H1 (cell line): ENCODE measurements at regions not wholly inside any gene's neighbourhood (a gene's known extent, or its start where the extent isn't known, plus 50 kb on each side); places are given as distances from the start of the nearest gene placed in this dataset.

Experiments
- CTCF ChIA-PET: fragments of 300-600 bp; sonication (Branson Sonifier 250); formaldehyde crosslinking; loops from one replicate; lab custom pipeline; 2021; ENCODE audit not compliant: partially characterized antibody; lab: Charles Lee
- POLR2A ChIA-PET: fragments of 300-600 bp; sonication (Branson Sonifier 250); formaldehyde crosslinking; loops from one replicate; lab custom pipeline; 2021; ENCODE audit warnings: inconsistent platforms; ENCODE audit not compliant: partially characterized antibody; lab: Charles Lee
- DNase-seq, 2 experiments: peaks; one replicate each; pipeline versions ENCODE4 v3.0.0 to v3.0.0-alpha.2; 2010 to 2022; ENCODE audit warnings: low spot score in 2 of 2, low read depth in 1 of 2, mixed read lengths in 1 of 2
- FAIRE-seq: peaks from 2 replicates; lab custom pipeline; 2011; peaks lifted over from hg19 to GRCh38; lab: Jason Lieb, UNC
- H2AFZ ChIP-seq: 2 replicates; pipeline ENCODE4 v1.8.1; 2012; ENCODE audit warnings: low read length, inconsistent platforms
- H2AK5ac ChIP-seq: 2 replicates; pipeline ENCODE4 v1.6.1; 2013; ENCODE audit warnings: low read depth, low read length
- H2BK120ac ChIP-seq: replicated peaks from 2 replicates; pipeline ENCODE3; 2013; ENCODE audit warnings: low read depth, low read length, inconsistent platforms
- H2BK12ac ChIP-seq: 2 replicates; pipeline ENCODE4 v1.6.1; 2013; ENCODE audit warnings: low read depth, low read length
- H2BK15ac ChIP-seq: 2 replicates; pipeline ENCODE4 v1.6.1; 2013; ENCODE audit warnings: low read length
- H2BK20ac ChIP-seq: 2 replicates; pipeline ENCODE4 v1.6.1; 2013; ENCODE audit warnings: low read length
- H2BK5ac ChIP-seq: 2 replicates; pipeline ENCODE4 v1.6.1; 2013; ENCODE audit warnings: low read depth, low read length
- H3K14ac ChIP-seq: 2 replicates; pipeline ENCODE4 v1.6.1; 2013; ENCODE audit warnings: inconsistent platforms; ENCODE audit not compliant: insufficient read length
- H3K18ac ChIP-seq: 2 replicates; pipeline ENCODE4 v1.6.1; 2013; ENCODE audit warnings: low read length; ENCODE audit errors: extremely low read depth
- H3K23ac ChIP-seq: 2 replicates; pipeline ENCODE4 v1.6.1; 2013; ENCODE audit warnings: inconsistent platforms; ENCODE audit not compliant: insufficient read length
- H3K23me2 ChIP-seq: 2 replicates; pipeline ENCODE4 v1.6.1; 2013; ENCODE audit warnings: low read depth, low read length
- H3K27ac ChIP-seq: 2 replicates; pipeline ENCODE4 v1.6.1; 2011; ENCODE audit warnings: low read depth, low read length, inconsistent platforms
- H3K27me3 ChIP-seq, 4 experiments: replicated peaks in 1 of 4; 1 replicate in 1 of 4; 2 replicates in 3 of 4; pipeline versions ENCODE4 v1.6.1 to v1.8.1; 2011 to 2013; ENCODE audit warnings: low read length in 3 of 4, mild to moderate bottlenecking in 3 of 4, inconsistent platforms in 2 of 4, mixed read lengths in 2 of 4, moderate library complexity in 1 of 4; ENCODE audit not compliant: control insufficient read depth in 3 of 4, insufficient read depth in 3 of 4; ENCODE audit errors: extremely low read depth in 1 of 4
- H3K36me3 ChIP-seq, 4 experiments: 2 replicates each; pipeline versions ENCODE4 v1.6.1 to v1.8.1; 2011 to 2013; ENCODE audit warnings: mild to moderate bottlenecking in 4 of 4, low read length in 3 of 4, moderate library complexity in 2 of 4, control low read depth in 1 of 4, inconsistent platforms in 1 of 4; ENCODE audit not compliant: insufficient read depth in 4 of 4, control insufficient read depth in 2 of 4
- H3K4ac ChIP-seq: replicated peaks from 2 replicates; pipeline ENCODE3; 2013; ENCODE audit warnings: low read length, low read depth, mixed read lengths, inconsistent platforms; ENCODE audit not compliant: insufficient read length
- H3K4me1 ChIP-seq, 4 experiments: replicated peaks in 1 of 4; 1 replicate in 1 of 4; 2 replicates in 3 of 4; pipeline versions ENCODE4 v1.6.1 to v1.8.1; 2011 to 2013; ENCODE audit warnings: low read length in 3 of 4, inconsistent platforms in 2 of 4, mixed read lengths in 1 of 4; ENCODE audit not compliant: insufficient read depth in 4 of 4, control insufficient read depth in 3 of 4
- H3K4me2 ChIP-seq, 2 experiments: 2 replicates each; pipeline versions ENCODE4 v1.6.1 to v1.8.1; 2011 to 2013; ENCODE audit warnings: low read depth in 2 of 2, low read length in 2 of 2, control low read depth in 1 of 2, inconsistent platforms in 1 of 2, mild to moderate bottlenecking in 1 of 2; ENCODE audit not compliant: insufficient read depth in 1 of 2
- H3K4me3 ChIP-seq, 4 experiments: fragments of 200-600, 300-600 bp in 1 of 4; sonication (generic), shearing (Covaris generic), sonication (Bioruptor Twin) in 1 of 4; 2 replicates each; pipeline versions ENCODE4 v1.5.1 to v1.8.1; 2011 to 2016; ENCODE audit warnings: low read length in 4 of 4, low read depth in 3 of 4, control low read depth in 2 of 4, inconsistent platforms in 2 of 4, mild to moderate bottlenecking in 2 of 4, mixed read lengths in 1 of 4, moderate library complexity in 1 of 4; ENCODE audit not compliant: insufficient read depth in 2 of 4; ENCODE audit errors: extremely low read depth in 1 of 4
- H3K56ac ChIP-seq: replicated peaks from 2 replicates; pipeline ENCODE3; 2013; ENCODE audit warnings: low read depth, mild to moderate bottlenecking, mixed read lengths, low read length, inconsistent platforms; ENCODE audit not compliant: insufficient read length
- H3K79me1 ChIP-seq: 2 replicates; pipeline ENCODE4 v1.6.1; 2013; ENCODE audit warnings: low read depth, low read length, control low read depth
- H3K79me2 ChIP-seq, 2 experiments: 2 replicates each; pipeline versions ENCODE4 v1.6.1 to v1.8.1; 2012 to 2013; ENCODE audit warnings: low read length in 2 of 2, mild to moderate bottlenecking in 2 of 2, inconsistent platforms in 1 of 2; ENCODE audit not compliant: insufficient read depth in 2 of 2, control insufficient read depth in 1 of 2
- H3K9ac ChIP-seq, 4 experiments: replicated peaks in 1 of 4; 1 replicate in 1 of 4; 2 replicates in 3 of 4; pipeline versions ENCODE4 v1.6.1 to v1.8.1; 2011 to 2013; ENCODE audit warnings: low read depth in 3 of 4, low read length in 3 of 4, control low read depth in 2 of 4, mild to moderate bottlenecking in 2 of 4, moderate library complexity in 2 of 4, inconsistent platforms in 1 of 4; ENCODE audit errors: extremely low read depth in 1 of 4
- H3K9me3 ChIP-seq, 2 experiments: 2 replicates each; pipeline versions ENCODE4 v1.6.1 to v1.8.1; 2012 to 2013; ENCODE audit warnings: mild to moderate bottlenecking in 2 of 2, moderate library complexity in 2 of 2, control low read depth in 1 of 2, inconsistent platforms in 1 of 2, low read depth in 1 of 2, low read length in 1 of 2, mixed read lengths in 1 of 2; ENCODE audit not compliant: insufficient read depth in 2 of 2
- H4K20me1 ChIP-seq, 2 experiments: replicated peaks in 1 of 2; 2 replicates each; pipeline versions ENCODE3 to v1.8.1; 2011 to 2013; ENCODE audit warnings: inconsistent platforms in 2 of 2, low read length in 2 of 2, mild to moderate bottlenecking in 1 of 2; ENCODE audit not compliant: insufficient read depth in 2 of 2, control insufficient read depth in 1 of 2
- H4K5ac ChIP-seq: 2 replicates; pipeline ENCODE4 v1.6.1; 2013; ENCODE audit warnings: low read length, low read depth, mixed read lengths, inconsistent platforms; ENCODE audit not compliant: insufficient read length
- H4K8ac ChIP-seq: 2 replicates; pipeline ENCODE4 v1.8.0; 2013; ENCODE audit warnings: mild to moderate bottlenecking, moderate library complexity, low read length, inconsistent platforms; ENCODE audit not compliant: insufficient read depth; ENCODE audit errors: extremely low read depth
- H4K91ac ChIP-seq: replicated peaks from 2 replicates; pipeline ENCODE3; 2013; ENCODE audit warnings: low read length, mixed read lengths, inconsistent platforms; ENCODE audit not compliant: insufficient read length
- CHD2 ChIP-seq: IDR thresholded peaks from 2 replicates; pipeline ENCODE4 v1.6.1; 2012; ENCODE audit warnings: low read length, improper control_type of control experiment
- WGBS, 2 experiments: shearing (Covaris generic) in 1 of 2; methylation state at CpG; one replicate each; pipeline versions ENCODE4 v1.1.6 to v1.1.7; 2013 to 2015; ENCODE audit warnings: low lambda C conversion rate in 2 of 2, mixed read lengths in 2 of 2, inconsistent platforms in 1 of 2, low coverage in 1 of 2, missing lambda C conversion rate in 1 of 2; ENCODE audit not compliant: insufficient replicate concordance in 2 of 2, insufficient coverage in 1 of 2, insufficient read length in 1 of 2; ENCODE audit errors: extremely low coverage in 1 of 2, missing lambda C conversion rate in 1 of 2; 5-methylcytosine and 5-hydroxymethylcytosine counted together

GRCh38 chr1:30192969-30193630, 530.3 kb downstream of the MATN1 start:
- WGBS, 2 experiments = 86% methylated on average over 3 of the region's 3 CpGs; no CpG with 5 or more reads in 1 of the 2 experiments
- TF ChIP-seq CHD2 = no peak

More at GRCh38 chr1:30192969-30193630, 530.3 kb downstream of the MATN1 start:
- Histone ChIP-seq H3K79me2 (no peaks in the 10 kb centered on the region), H3K27me3 (no peaks in the 10 kb centered on the region), H2BK5ac (no peak overlapping the region), H3K23ac (no peak overlapping the region), H3K4me3 (no peak overlapping the region), H3K56ac (no peak overlapping the region), H3K4me1 (no peaks in the 10 kb centered on the region), H3K23me2 (no peaks in the 10 kb centered on the region), H2AK5ac (no peak overlapping the region), H3K79me1 (no peaks in the 10 kb centered on the region; the same call in 1 of the 2 replicates), H3K9ac (no peak overlapping the region), H2BK12ac (no peak overlapping the region), H3K14ac (no peak overlapping the region), H3K18ac (no peak overlapping the region), H3K36me3 (no peaks in the 10 kb centered on the region), H2AFZ (no peak overlapping the region), H4K91ac (no peak overlapping the region), H4K20me1 (no peaks in the 10 kb centered on the region), H3K9me3 (no peaks in the 10 kb centered on the region), H4K8ac (no peak overlapping the region), H2BK20ac (no peak overlapping the region), H3K4ac (no peak overlapping the region), H3K27ac (no peak overlapping the region), H4K5ac (no peak overlapping the region), H2BK120ac (no peak overlapping the region), H2BK15ac (no peak overlapping the region), H3K4me2 (no peak overlapping the region)
- peak in 1 of 2 experiments; percentile 8 for DNase-seq
- POLR2A ChIA-PET = no interaction called here
- FAIRE-seq = no peak
- CTCF ChIA-PET = no interaction called here
